ENCODE measurements at regions not wholly inside any gene's neighbourhood (a gene's known extent, or its start where the extent isn't known, plus 50 kb on each side); places are given as distances from the start of the nearest gene placed in this dataset.

DNA sequence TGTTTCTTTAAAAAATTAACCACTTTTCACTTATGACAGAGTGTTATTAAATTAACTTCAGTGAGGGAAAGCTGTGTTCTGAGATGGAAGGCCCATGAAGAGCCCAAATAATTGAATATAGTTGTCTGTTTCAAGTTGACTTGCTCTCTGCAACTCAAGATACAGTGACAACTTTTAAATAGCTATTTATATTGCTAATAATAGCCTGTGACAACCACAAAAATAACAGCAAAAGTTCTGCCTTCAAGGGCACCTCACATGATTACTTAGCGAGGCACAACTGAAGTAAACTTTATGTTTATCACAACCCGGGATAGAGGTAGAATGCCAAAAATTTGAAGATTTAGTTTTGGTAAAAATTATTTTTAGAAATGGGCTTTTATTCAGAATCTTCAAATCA is 167.3 kb upstream of the SCN7A start:
- TF ChIP-seq, protein P1, sequence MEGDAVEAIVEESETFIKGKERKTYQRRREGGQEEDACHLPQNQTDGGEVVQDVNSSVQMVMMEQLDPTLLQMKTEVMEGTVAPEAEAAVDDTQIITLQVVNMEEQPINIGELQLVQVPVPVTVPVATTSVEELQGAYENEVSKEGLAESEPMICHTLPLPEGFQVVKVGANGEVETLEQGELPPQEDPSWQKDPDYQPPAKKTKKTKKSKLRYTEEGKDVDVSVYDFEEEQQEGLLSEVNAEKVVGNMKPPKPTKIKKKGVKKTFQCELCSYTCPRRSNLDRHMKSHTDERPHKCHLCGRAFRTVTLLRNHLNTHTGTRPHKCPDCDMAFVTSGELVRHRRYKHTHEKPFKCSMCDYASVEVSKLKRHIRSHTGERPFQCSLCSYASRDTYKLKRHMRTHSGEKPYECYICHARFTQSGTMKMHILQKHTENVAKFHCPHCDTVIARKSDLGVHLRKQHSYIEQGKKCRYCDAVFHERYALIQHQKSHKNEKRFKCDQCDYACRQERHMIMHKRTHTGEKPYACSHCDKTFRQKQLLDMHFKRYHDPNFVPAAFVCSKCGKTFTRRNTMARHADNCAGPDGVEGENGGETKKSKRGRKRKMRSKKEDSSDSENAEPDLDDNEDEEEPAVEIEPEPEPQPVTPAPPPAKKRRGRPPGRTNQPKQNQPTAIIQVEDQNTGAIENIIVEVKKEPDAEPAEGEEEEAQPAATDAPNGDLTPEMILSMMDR (IDR thresholded peaks at IDR 0.05; ENCODE audit: borderline replicate concordance, extremely low read depth, low read length, poor library complexity, severe bottlenecking), result no peak
- TF ChIP-seq EZH2 (IDR thresholded peaks at IDR 0.05; ENCODE audit: borderline replicate concordance, low read depth, low read length, severe bottlenecking), result no peak
